ENCODE measurements at regions not wholly inside any gene's neighbourhood (a gene's known extent, or its start where the extent isn't known, plus 50 kb on each side); places are given as distances from the start of the nearest gene placed in this dataset.
"Not testable (repeated sequence)": the region's sequence is repeated elsewhere in the genome, so short reads cannot be mapped to it uniquely, and the experiment has no call there.

DNA sequence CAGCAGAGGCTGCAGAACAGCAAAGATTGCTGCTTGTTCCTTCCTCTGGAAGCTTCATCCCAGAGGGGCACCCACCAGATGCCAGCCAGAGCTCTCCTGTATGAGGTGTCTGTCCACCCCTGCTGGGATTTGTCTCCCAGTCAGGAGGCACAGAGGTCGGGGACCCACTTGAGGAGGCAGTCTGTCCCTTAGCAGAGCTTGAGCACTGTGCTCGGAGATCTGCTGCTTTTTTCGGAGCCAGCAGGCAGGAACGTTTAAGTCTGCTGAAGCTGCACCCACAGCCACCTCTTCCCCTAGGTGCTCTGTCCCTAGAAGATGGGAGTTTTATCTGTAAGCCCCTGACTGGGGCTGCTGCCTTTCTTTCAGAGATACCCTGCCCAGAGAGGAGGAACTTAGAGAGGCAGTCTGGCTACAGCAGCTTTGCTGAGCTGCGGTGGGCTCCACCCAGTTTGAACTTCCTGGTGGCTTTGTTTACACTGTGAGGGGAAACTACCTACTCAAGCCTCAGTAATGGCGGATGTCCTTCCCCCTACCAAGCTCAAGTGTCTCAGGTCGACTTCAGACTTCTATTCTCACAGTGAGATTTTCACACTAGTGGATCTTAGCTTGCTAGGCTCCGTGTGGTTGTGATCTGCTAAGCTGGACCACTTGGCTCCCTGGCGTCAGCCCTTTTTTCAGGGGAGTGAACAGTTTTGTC is 101.8 kb upstream of the GLRA1 start:
- DNase-seq: not testable (repeated sequence)

DNA sequence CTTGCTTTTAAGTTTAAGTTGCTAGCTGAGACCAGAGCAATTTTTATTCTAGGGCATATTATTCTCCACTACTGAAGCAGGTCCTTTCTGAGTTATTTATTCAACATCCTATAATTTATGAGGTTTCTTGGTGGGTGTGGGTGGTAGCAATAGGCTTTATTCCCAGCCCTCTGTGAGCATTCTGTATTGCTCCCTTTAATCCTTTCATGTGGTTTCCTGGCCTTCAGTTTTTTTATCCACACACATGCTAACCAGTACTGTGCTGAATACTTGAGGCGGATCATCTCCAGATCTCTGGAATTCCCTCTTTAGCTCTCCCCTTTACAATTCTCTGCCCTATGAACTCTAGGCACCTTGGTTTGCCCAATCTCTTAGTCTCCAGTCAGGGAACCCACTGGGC is 91.8 kb upstream of the GLRA1 start:
- no peak for DNase-seq

DNA sequence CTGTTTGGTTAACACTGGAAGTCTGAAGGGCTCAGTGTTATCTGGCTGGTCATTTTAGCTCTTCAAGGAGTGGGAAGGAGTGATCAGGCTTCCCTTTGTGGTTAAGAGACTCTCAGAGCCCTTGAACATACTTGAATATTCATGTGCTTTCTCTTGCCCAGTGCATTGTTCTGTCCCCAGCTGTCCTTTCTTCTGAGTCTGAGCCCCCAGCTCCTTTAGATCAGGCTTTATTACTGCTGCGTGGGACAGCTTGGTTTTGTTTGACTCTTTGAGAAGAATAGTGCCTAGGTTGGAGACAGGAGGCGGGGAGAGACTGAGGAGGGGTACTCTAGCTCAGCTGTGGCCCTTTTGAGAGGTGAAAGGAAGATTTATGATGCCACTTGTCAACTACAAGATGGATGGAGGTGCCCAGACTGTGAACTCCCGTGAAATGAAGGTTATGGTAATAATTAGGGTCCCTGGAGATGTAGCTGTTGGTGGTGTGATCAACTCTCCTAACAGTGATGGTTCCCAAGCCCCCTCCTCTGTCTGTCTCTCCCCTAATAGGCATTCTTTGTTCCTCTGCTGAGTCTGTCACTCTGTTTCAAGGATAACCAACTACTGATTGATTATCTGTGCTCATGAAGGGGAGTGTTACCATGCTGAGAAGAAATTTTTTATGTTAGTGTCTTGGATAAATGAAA is 83.1 kb upstream of the GLRA1 start:
- no peak for DNase-seq

DNA sequence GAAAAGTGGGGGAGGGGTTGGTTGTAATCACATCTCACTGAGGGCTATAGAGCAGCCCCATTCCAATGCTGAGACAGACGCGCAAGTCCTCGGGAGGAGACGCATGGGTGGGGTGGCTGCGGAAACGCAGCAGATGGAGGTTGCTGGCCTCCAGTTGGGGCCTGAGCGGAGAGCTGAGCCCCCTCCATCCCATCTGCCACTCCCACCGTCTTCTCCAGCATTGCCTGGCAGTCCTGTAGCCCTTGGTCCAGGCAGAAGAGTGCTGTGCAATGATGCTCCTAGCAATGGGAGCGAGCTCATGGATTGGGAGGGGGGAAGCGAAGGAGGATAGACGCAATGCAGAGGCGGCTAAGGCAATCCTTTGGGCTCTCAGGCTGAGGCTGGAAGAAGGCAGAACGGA is 79.4 kb upstream of the GLRA1 start:
- no peak for DNase-seq
